HG03060 (cell line): ENCODE measurements at regions not wholly inside any gene's neighbourhood (a gene's known extent, or its start where the extent isn't known, plus 50 kb on each side); places are given as distances from the start of the nearest gene placed in this dataset.

Source experiments
- ATAC-seq: cut with Tn5 transposase; IDR thresholded peaks from one replicate; pipeline ENCODE4 v1.9.1; 2021; ENCODE audit warnings: low read depth, moderate number of reproducible peaks; ENCODE audit not compliant: unreplicated experiment

DNA sequence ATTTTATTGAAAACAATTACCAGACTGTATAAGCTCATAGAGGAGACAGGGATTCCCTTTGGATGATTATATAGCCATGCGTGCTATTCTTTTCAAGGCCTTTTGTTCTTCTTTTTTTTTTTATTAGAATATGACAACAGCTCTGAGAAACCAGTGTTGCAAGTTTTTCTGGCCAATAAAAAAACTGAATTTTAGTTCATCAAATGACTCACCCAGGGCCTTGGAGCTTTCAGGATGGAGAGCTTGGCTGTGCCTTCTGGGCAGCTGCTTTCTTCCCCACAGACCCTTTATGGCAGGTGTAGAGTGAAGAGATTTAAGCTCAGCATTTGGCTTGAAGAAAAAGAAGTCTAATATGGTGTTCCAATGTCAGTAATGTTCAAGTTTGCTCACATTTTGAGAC, 497.9 kb upstream of the FANCL start:
- ATAC-seq: no peak

DNA sequence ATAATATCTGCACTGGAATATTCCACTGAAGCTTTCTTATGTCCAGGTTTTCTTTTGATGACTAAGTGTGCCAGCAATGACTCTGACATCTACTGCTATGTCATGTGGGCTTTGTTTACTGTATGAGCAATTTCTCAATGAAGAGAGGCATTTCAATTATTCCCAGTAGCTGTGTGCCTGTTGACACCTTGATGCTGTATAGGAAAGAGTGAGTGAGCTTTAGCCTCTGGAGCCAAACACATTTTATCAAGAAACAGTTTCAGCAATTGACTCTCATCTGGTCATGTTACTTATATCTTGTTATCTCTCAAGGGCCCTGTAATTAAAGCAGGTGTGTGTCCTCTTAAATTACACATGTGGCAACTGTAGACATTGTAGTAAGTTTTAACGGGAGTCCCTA, 493.2 kb upstream of the FANCL start:
- no peak for ATAC-seq

DNA sequence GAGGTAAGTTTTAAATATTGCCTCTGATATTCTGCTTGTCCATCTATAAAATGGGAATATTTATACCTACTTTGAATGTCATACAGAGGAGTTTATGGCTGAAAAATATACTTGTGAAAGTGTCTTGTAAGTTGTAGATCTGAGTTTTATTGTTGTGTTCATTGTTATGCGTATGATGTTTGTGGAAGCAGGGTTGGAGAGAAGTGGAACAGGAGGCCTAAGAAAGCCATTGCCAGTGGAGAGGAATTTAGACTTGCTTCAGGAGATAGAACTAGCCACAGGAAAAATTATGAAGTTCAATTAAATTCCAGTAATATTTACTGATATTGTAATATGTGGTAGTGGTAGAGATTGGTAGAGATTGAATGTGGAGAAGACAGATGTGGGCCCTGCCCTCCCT, 491.9 kb upstream of the FANCL start:
- ATAC-seq: no peak

DNA sequence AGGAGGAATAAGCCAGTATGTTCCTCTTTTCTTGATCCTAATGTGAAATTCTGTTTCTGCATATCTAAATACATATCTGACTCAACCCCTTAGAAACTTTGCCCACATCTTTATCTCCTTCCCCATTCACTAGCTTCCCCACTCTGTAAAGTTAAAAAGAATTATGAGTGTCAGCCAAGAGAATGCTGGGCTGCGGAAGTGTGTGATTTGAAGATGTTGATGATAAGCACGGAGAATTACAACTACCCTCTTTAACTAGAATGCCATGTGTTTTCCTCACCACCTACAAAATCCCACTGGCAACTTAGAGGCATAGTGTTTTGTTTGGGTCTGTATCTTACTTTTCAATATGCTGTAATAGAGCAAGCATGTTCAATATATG, 490.4 kb upstream of the FANCL start:
- ATAC-seq: no peak

DNA sequence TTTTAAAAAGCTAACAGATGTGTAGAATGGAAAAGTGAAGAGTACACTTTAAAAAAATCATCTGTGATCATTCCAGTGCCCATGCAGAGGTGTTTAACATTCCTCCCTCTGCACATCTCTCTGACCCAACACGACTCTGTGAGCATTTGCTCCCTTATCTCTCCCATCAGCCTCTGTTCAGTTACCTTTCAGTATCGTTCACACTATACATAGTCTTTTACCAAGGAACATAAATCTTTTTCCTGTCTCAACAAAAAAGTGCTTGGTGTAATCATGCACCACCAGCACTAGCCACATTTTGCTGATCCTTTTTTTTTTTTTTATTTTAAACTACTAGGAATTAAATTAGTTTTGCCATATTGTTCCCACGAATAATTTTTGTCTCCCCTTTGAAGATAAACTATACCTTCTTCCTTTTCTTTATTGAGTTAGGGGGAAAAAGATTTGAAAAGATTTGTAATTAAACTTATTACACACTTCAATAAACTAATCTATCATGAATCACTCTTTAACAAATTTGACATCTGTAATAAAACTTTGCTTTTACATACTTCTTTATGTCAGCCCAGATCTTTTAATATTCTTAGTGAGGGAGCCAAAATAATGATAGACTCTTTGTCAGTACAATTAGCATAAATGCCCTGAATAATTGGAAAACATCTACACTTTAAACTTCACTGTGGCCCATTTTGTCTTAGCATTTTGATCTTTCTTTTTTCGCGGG, 489.8 kb upstream of the FANCL start:
- ATAC-seq: no peak

DNA sequence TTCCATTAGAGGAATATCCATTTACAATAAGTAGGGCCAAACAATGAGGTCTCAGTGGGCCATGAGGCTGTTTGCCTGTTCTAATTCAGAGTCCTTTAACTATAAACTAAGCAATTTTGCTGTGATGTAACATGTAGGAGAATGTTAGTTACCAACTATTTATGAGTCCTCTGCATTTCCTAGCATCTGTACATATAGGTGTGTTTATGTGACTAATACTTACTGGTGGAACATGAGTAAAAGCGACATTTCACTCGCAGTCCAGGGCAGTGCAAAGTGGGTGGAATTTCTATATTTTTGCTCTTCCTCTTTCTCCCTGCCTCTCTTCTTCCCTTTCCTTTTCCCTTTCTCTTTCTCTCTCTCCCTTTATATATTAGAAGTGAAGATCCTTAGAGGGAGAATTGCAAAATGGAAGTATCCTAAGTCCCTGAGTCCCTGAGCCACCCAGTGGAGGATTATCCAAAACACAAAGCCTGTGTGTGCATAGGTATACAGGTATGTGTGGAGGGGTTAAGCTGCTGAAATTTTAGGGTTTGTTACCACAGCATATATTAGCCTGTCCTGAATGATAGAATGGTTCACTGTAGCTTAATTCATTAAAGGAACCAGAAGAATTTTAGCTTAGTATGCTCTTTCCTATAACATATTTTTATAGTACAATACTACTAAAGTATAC, 487.0 kb upstream of the FANCL start:
- ATAC-seq: no peak

DNA sequence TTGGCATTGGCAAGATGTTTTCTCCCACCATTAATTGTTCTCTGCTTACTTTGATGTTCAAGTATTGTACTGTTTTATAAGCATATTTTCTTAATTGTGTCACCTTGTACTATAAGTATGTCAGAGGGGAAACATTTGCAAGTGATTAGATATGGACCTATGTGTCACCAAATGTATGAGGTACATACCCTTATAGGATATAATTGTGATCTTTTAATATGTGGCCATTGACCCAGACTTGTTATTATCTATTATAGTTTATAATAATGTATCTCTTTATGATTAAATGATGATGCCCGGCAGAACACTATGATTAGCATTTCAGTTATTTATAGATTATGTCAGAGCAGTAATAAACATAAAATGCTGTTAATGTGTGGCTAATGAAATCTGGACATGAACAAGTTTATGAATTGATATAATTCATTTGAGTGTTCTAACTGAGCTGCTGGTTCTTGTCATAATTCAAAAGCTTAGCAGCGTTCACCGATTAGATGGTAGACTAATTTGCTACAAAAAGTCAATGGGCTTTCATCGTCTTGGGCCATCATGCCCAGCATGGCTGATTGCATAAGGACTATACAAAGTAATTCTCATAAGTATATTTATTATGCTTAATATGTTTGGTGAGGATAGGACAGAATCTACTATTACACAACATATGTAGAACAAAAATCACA, 480.9 kb upstream of the FANCL start:
- ATAC-seq: no peak

DNA sequence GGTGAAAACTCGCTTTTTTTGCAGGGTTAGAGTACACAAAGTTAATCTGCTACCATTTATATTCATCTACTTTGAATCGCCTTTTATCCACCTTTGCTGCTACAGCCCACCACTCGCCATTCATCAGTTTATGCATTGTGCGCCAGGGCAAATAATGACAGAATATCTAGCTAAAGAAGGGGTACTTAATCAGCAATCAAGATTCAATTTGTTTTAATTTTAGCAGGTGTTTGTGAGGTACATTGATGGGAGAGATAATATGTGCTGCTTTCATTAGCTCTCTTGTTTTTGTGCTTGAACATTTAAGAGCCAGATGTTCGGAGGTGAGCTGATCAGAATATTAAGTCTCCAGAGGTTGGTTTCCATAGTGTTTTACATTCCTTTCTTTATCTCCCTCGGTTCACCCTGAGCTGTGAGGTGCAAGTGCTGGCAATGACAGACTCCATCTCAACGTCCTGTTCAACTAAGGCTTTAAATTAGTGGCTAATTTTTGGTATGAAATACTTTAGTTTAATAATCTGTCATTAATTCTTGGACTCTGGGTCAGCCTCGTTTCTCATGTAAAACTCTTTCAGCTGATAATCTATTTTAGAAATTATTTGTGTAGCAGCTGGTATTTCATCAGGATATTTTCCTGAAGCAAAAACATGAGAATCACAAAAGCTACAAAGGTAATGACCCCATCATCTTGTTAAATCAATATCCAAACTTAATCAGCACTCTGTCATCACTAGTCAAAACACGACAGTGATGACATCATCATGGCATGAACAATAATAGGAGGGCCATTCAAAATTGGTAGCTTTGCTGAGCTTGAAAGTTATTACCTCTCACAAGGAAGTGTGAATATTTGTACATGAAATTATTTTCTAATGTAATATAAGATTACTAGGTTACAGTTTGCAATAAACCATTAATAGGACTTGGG, 479.9 kb upstream of the FANCL start:
- ATAC-seq: no peak

DNA sequence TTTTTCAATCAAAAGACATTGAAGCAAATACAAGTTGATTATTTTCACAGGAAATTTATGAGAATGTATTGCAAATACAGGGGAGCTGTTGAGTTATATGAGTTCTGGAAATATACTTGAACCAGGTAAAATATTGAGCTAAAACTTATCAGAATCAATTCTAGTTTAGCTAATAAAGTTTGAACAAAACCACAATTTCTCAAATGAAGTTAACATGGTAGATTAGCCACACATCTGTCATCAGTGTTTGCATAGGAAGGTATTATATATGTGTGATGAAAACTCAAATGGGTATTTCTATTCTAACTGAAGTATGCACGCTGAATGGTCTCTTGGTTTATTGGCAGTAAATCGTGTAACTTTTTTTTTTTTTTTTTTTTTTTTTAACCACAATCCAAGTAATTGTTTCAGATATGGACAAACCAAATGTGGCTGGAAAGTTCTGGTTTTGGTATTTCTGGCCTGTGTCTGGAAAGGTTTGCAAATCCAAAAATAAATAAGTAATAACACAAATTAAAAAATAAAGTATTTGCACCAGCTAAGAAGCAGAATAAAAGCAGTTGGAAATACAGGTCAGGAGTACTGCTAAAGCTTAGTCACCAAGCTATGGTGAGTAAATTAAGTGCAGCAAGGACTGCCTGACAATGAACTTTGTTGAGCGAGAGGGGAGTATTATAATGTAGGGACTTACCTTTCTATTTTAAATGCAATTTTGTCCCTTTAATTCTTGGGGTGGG, 479.1 kb upstream of the FANCL start:
- ATAC-seq: no peak

DNA sequence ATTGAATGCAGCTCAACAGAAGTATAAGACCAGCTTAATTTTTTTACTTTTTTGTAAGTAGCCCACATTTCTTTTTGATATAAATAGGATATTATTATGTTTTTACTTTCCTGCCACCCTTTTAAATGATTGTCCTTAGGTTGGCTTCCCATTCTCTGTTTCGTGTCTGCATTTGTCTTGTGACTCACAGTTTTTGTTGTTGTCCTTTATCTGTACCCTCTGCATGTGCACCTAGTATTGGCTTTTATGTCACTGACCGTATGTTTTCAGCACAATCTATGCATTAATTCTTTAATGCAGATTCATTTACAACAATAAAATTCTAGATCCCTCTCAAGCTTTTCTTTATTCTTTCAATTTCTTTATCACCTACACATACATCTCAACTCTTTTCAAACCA, 474.2 kb upstream of the FANCL start:
- ATAC-seq: no peak

DNA sequence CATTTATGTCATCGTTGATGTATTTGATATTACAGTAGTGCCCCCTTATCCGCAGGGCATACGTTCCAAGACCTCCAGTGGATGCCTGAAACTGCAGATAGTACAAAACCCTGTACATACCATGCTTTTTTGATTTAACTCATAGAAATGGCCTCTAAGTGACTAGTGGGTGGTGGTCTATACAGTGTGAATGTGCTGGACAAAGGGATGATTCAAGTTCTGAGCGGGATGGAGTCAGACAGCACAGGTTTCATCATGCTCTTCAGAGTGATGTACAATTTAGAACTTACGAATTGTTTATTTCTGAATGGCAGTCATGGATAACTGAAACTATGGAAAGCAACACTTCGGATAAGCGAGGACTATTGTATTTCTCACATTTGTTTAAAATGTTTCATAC, 473.1 kb upstream of the FANCL start:
- ATAC-seq: no peak

DNA sequence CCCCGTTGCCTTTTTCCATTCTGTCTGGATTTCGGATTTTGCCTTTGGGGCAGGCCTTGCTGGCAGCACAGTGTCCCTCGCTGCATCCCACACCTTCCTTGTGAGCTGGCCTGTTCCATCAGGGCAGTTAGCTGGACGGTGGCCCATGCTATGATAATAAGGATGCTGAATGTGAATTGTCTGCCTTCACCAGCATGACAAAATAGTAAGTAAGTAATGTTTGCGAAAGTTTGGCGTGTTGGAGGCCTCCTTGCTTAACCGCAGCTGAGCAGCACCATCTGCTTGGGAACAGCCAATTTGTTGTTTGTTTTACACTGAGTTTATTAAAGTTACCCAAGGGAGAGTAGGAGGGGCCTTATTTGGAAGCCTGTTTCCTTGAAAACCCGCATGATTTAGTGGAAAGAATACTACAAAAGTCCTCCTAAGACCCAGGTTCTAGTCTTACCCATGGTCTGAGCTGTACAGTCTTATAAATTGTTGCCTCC, 469.7 kb upstream of the FANCL start:
- ATAC-seq: no peak

DNA sequence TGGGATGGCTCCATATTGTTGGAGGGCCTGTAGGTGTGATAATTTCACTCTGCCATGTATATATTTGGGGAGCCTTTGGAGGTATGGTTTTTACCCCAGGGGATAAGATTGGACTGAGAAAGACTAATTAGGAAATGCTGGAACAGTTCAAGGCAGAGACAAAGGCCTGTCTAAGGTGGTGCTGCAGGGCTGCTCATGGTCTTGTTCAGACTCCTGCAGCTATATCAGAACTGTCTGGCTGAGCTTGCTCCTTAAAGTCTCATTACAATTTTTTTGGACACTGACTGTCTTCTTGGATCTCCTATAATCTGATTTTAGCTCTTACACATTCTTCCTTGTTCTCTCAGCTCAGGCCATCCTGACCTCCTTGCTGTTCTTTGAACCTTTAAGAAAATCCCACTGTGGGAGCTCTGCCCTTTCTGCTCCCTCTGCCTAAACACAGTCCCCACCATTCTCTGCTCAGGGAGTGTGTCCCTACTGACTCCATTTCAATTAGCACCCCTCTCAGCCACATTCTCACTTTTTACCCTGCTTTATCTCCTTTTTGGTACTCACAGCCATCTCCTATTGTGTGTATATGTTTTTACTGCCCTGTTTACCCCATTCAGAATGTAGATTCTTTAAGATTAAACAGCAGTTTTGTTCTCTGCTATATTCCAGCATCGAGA, 468.7 kb upstream of the FANCL start:
- no peak for ATAC-seq

DNA sequence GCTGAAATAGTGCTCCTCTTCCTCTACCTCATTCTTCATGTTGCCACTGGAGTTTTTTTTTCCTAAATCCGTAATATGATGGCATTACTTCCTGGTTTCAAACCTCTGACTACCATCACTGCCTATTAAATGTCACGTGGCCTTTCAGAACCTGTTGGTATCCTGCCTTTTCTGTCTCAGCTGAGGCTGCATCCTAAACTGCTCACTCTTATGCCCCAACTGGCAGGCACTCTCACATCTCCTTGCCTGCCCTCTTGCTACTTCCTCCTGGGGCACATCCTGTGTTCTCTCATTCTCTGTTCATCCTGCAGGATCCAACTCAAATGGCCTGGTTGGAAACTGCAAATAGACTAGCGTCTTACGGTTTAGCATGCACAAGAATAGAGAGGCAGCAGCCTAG, 468.1 kb upstream of the FANCL start:
- no peak for ATAC-seq

DNA sequence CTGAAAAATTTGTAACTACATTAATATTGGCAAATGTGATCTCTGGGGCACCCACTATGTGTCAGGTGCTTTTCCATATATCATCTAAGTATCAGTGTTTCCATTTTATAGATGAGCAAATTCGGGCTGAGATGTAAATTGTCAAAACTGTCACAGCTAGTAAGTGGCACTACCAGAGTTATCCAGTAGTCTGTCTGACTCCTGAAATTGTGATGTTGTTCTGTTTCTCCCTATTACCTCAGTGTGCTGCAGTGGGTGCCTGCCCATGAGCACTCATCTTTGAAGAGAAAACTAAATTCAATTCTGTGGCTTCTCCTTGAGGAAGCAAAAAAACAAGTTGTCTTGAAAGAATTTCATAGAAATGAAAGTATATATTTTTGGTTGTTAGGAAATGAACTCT, 467.4 kb upstream of the FANCL start:
- no peak for ATAC-seq

DNA sequence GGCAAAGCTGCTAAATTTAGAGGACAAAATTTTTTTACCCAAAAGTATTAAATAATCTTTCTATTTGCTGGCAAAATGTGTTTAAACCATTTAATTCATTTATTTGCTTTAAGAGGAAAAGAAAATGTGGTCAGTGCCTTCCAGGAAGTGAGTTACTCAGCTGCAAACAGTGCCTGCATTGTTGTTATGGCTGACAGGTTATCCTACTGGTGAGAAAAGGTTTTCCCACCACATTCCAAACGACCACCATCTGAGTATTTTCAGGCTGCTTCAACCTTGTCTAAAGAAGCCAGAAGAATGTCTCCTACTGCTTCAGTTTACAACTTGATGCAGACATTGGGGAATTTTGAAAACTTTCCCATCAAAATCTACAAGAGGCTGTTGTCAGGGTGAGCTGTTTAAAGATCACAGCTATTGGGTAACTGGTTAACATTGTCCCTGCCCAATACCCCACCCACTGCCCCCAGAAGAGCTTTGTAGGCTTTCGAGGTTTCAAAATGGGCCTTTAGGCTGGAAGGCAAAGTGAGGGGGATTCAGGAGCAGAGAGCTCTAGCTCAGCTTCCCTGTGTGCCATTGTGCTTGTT, 461.3 kb upstream of the FANCL start:
- no peak for ATAC-seq

DNA sequence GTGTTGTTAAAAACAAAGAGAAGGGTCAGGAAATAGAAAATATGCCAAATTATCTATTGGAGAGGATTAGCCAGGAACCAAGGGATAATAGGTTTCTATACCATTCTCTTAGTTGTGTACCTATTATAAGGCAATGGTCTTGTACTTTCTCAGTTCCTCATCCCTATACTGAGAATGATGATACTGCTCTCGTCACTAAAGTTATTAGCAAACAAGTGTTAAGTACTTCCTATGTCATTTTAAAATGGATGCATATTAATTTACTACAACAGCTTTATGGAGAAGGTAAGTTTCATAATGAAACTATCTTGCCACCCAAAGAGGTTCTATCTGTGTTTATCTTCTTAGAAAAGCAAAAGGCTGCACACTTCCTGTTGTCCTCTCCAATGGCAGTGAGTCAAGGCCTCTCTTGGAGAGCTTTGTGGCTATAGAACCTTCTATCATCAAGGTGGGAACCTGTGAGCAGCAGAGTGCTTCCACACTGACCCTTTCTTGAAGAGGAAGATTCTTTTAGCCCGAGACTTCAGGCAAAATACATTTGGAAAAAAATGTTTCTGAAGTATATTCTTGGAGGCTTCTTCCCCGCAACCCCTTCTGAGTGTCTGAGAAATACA, 460.7 kb upstream of the FANCL start:
- no peak for ATAC-seq

DNA sequence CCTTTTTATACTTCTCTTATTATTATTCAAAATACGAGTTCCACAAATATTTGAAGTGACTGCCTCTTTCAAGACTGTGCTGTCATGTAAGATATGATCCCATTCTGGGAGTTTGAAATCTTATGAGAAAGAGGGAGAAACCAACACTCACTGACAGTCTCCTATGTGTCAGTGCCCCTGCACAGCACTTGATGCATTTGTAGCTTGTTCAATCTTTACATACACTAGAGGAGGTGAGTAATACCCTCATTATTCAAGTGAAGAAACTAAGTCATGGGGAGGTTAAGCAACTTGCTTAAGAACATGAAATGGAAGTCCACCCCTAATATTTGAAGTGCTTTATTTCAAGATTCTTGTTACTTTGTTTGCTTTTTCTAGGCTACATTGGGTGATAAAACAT, 459.5 kb upstream of the FANCL start:
- ATAC-seq: no peak

DNA sequence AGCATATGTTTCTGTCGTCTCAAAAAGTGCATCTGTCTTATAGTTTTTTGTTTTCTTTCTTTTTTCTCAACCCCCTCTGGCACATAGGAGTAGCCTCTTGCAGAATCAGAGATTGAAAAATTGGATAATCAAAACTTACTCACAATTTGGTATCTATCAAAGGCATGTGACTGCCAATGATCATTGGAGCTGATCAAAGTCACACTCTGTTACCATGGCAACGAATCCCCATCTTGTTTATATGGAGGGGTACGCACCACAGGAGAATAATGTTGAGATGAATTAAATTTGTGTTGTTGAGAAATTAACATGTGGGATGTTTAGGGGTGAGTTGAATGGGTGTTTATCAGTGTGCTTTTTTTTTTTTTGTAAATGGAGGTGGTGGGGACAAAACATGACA, 458.3 kb upstream of the FANCL start:
- no peak for ATAC-seq
